GM12878 (cell line): ENCODE measurements at regions not wholly inside any gene's neighbourhood (a gene's known extent, or its start where the extent isn't known, plus 50 kb on each side); places are given as distances from the start of the nearest gene placed in this dataset.
A peak's percentile ranks its signal among the peaks of the same experiment; 100 is the strongest.

Experiments used
- ASH2L ChIP-seq: fragments of 300-600, 200-600 bp; sonication (generic); IDR thresholded peaks from 2 replicates; pipeline ENCODE4 v1.6.1; 2017; ENCODE audit warnings: low read depth, mild to moderate bottlenecking, borderline replicate concordance
- CTCF ChIP-seq, 3 experiments: IDR thresholded peaks in 2 of 3; conservative IDR thresholded peaks in 1 of 3; 2 replicates each; pipeline ENCODE4 v1.5.1; 2011; ENCODE audit warnings: low read depth in 3 of 3, low read length in 3 of 3, mild to moderate bottlenecking in 3 of 3, control low read depth in 2 of 3, moderate library complexity in 2 of 3, inconsistent platforms in 1 of 3, mixed read lengths in 1 of 3; ENCODE audit not compliant: control insufficient read depth in 2 of 3, insufficient read depth in 1 of 3; ENCODE audit errors: extremely low read depth in 1 of 3
- EP300 ChIP-seq, 2 experiments: fragments of 150-350 bp in 1 of 2; IDR thresholded peaks; 2 replicates each; pipeline ENCODE4 v1.6.1; 2011 to 2012; ENCODE audit warnings: low read depth in 2 of 2, low read length in 2 of 2, borderline replicate concordance in 1 of 2, improper control_type of control experiment in 1 of 2, inconsistent platforms in 1 of 2; ENCODE audit not compliant: control insufficient read depth in 1 of 2
- ESRRA ChIP-seq: IDR thresholded peaks from 2 replicates; pipeline ENCODE4 v1.6.1; 2012; ENCODE audit warnings: mild to moderate bottlenecking, low read length, improper control_type of control experiment
- EZH2 ChIP-seq: IDR thresholded peaks from 2 replicates; pipeline ENCODE4 v1.6.1; 2012; ENCODE audit warnings: low read depth, mild to moderate bottlenecking, control low read depth, inconsistent platforms, low read length, borderline replicate concordance; ENCODE audit not compliant: control insufficient read depth
- REST ChIP-seq: IDR thresholded peaks from 2 replicates; pipeline ENCODE4 v1.6.1; 2012; ENCODE audit warnings: mild to moderate bottlenecking, low read depth, low read length
- SREBF1 ChIP-seq: IDR thresholded peaks from 2 replicates; pipeline ENCODE4 v1.6.1; 2012; ENCODE audit warnings: mild to moderate bottlenecking, low read length

GRCh38 chr5:141734501-141735229 lies 52.6 kb upstream of the ARAP3 start:
- no peak for TF ChIP-seq CTCF (IDR thresholded peaks at IDR 0.05 in 2 of 3, conservative IDR thresholded peaks at IDR 0.05 in 1 of 3; ENCODE audit: control insufficient read depth in 2 of 3, extremely low read depth in 1 of 3, insufficient read depth in 1 of 3, low read depth in 3 of 3, low read length in 3 of 3)
- no peak for TF ChIP-seq SREBF1
- no peak for TF ChIP-seq ESRRA
- no peak for TF ChIP-seq ASH2L
- peak; percentile 96 for TF ChIP-seq REST
- no peak for TF ChIP-seq EP300 (IDR thresholded peaks at IDR 0.05; ENCODE audit: borderline replicate concordance in 1 of 2, control insufficient read depth in 1 of 2, low read depth in 2 of 2, low read length in 2 of 2)
- TF ChIP-seq EZH2: no peak
